ENCODE measurements at regions not wholly inside any gene's neighbourhood (a gene's known extent, or its start where the extent isn't known, plus 50 kb on each side); places are given as distances from the start of the nearest gene placed in this dataset.

DNA sequence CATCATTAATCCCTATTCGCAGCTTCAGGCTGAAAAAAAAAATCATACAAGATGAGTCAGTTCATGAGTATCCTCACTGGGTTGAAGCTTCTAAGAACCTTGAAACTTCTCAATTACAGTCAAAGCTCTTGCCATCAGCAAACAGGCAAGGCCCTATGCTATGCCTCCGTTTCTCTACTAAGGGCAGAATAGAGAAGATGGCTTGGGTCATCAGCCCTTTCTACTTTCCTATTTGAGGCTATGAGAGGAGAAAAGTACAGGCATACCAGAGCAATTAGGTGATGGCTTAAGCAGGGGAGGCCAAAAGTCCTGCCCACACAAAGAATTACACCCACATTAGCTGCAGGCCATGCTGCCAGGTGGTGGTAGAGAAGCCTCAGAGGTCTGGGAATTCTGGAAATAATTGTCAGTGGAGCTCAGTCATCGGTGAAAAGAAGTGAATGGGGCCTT lies 89.0 kb downstream of the MRPL46 start:
- TF ChIP-seq MAFK (IDR thresholded peaks at IDR 0.05; ENCODE audit: low read depth, low read length) (no peak), GTF2F1 (IDR thresholded peaks at IDR 0.05; ENCODE audit: borderline replicate concordance, low read depth, low read length) (no peak), TCF12 (IDR thresholded peaks at IDR 0.05; ENCODE audit: low read depth, low read length) (no peak)
- TF ChIP-seq, protein P1, sequence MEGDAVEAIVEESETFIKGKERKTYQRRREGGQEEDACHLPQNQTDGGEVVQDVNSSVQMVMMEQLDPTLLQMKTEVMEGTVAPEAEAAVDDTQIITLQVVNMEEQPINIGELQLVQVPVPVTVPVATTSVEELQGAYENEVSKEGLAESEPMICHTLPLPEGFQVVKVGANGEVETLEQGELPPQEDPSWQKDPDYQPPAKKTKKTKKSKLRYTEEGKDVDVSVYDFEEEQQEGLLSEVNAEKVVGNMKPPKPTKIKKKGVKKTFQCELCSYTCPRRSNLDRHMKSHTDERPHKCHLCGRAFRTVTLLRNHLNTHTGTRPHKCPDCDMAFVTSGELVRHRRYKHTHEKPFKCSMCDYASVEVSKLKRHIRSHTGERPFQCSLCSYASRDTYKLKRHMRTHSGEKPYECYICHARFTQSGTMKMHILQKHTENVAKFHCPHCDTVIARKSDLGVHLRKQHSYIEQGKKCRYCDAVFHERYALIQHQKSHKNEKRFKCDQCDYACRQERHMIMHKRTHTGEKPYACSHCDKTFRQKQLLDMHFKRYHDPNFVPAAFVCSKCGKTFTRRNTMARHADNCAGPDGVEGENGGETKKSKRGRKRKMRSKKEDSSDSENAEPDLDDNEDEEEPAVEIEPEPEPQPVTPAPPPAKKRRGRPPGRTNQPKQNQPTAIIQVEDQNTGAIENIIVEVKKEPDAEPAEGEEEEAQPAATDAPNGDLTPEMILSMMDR (IDR thresholded peaks at IDR 0.05; ENCODE audit: control extremely low read depth in 1 of 3, insufficient read depth in 1 of 3, low read depth in 1 of 3, low read length in 3 of 3), result no peak
